ENCODE measurements at regions not wholly inside any gene's neighbourhood (a gene's known extent, or its start where the extent isn't known, plus 50 kb on each side); places are given as distances from the start of the nearest gene placed in this dataset.

GRCh38 chr7:145534301-145534700 lies 582.3 kb upstream of the CNTNAP2 start:
- TF ChIP-seq SP4 (IDR thresholded peaks at IDR 0.05; ENCODE audit: low read length) (no peak), SIN3A (conservative IDR thresholded peaks at IDR 0.05 in 1 of 2, IDR thresholded peaks at IDR 0.05 in 1 of 2; ENCODE audit: low read depth in 1 of 2, low read length in 2 of 2) (no peak), RBBP5 (IDR thresholded peaks at IDR 0.05; ENCODE audit: borderline replicate concordance, low read depth, low read length) (no peak), CTCF (IDR thresholded peaks at IDR 0.05; ENCODE audit: control extremely low read depth in 1 of 3, insufficient read depth in 1 of 3, low read depth in 1 of 3, low read length in 3 of 3) (no peak), POLR2AphosphoS5 (IDR thresholded peaks at IDR 0.05; ENCODE audit: low read depth, low read length) (no peak), CEBPB (IDR thresholded peaks at IDR 0.05; ENCODE audit: low read depth, low read length) (no peak), EZH2 (IDR thresholded peaks at IDR 0.05; ENCODE audit: low read depth, low read length, severe bottlenecking) (no peak), MAFK (IDR thresholded peaks at IDR 0.05; ENCODE audit: low read depth, low read length) (no peak), POLR2A (IDR thresholded peaks at IDR 0.05; ENCODE audit: control extremely low read depth in 1 of 2, low read depth in 2 of 2, low read length in 2 of 2) (no peak), RNF2 (IDR thresholded peaks at IDR 0.05; ENCODE audit: borderline replicate concordance, low read depth, low read length, missing control alignments, poor library complexity, severe bottlenecking) (no peak), TCF12 (IDR thresholded peaks at IDR 0.05; ENCODE audit: low read depth, low read length) (no peak)
